GM12865 (cell line): ENCODE measurements at regions not wholly inside any gene's neighbourhood (a gene's known extent, or its start where the extent isn't known, plus 50 kb on each side); places are given as distances from the start of the nearest gene placed in this dataset.
A peak's percentile ranks its signal among the peaks of the same experiment; 100 is the strongest.
"Not testable (repeated sequence)": the region's sequence is repeated elsewhere in the genome, so short reads cannot be mapped to it uniquely, and the experiment has no call there.

Experiments used
- DNase-seq: peaks from one replicate; pipeline ENCODE4 v3.0.0; 2010; ENCODE audit warnings: low read depth
- H3K4me3 ChIP-seq: 2 replicates; pipeline ENCODE4 v1.5.1; 2011; ENCODE audit warnings: mild to moderate bottlenecking, low read depth, low read length, control low read depth
- CTCF ChIP-seq: IDR thresholded peaks from 2 replicates; pipeline ENCODE4 v1.5.1; 2011; ENCODE audit warnings: low read length, control low read depth, low read depth, inconsistent platforms; ENCODE audit not compliant: insufficient read depth; ENCODE audit errors: missing control alignments

DNA sequence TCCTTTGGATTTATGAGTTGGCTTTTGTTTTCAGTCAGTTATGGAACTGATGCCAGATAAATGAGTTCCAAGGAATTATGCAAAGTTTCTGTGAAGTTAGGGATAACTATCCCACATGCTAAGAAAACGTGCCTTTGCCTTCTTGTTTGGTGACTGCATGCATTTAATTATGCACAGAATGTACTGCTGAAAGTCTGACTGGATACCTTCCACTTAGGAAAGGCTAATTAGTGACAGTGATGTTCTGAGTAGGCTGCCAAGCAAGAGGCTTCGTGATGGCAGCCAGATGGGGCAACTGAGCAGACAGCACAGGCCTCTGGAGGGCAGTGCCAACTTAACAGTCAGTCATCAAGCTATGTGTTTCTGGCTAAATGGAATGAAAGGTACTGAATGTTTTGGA lies 289.9 kb downstream of the CD109 start:
- H3K4me3 ChIP-seq: no peak overlapping the region
- no peak for TF ChIP-seq CTCF
- DNase-seq: peak; percentile 1

DNA sequence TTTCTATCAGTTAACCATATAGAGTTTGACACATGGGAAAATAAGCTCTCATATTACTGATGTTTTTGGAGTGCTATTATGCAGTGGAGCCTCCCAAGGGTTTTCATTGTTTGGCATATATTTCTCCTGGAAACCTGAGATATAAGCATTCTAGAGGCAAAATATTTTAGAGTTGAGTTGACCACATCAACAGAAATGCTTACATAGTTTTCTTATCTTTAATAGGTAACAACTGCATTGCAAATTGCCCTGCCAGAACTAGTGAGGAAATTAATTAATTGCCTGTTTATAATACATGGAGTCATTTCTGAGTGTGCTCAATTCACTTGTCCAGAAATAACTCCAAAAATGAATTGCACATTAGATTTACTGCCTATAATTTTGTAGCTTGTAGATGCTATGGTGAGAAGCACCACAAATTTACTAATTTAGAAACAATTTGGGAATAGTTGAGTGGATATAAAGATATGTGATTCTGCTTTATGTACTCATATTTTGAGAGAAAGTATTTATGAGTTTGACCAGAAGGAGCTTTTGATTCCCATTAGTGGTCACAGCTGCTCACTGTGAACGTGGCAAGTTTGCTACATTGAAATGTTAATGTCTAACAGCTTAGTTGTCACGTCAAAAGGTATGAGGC lies 288.7 kb downstream of the CD109 start:
- no peak for DNase-seq
- no peak overlapping the region for H3K4me3 ChIP-seq
- no peak for TF ChIP-seq CTCF

- no peak overlapping the region for H3K4me3 ChIP-seq
- no peak for DNase-seq
- TF ChIP-seq CTCF: no peak
These were observed 287.4 kb downstream of the CD109 start for GRCh38 chr6:73983367-73983766.

- DNase-seq: no peak
- no peak overlapping the region for H3K4me3 ChIP-seq
- TF ChIP-seq CTCF: no peak
These were observed 284.1 kb downstream of the CD109 start for GRCh38 chr6:73980096-73980495.

GRCh38 chr6:73978330-73978729 lies 282.3 kb downstream of the CD109 start:
- no peak overlapping the region for H3K4me3 ChIP-seq
- DNase-seq: no peak
- no peak for TF ChIP-seq CTCF

GRCh38 chr6:73972518-73972917 lies 276.5 kb downstream of the CD109 start:
- not testable (repeated sequence) for H3K4me3 ChIP-seq, DNase-seq

DNA sequence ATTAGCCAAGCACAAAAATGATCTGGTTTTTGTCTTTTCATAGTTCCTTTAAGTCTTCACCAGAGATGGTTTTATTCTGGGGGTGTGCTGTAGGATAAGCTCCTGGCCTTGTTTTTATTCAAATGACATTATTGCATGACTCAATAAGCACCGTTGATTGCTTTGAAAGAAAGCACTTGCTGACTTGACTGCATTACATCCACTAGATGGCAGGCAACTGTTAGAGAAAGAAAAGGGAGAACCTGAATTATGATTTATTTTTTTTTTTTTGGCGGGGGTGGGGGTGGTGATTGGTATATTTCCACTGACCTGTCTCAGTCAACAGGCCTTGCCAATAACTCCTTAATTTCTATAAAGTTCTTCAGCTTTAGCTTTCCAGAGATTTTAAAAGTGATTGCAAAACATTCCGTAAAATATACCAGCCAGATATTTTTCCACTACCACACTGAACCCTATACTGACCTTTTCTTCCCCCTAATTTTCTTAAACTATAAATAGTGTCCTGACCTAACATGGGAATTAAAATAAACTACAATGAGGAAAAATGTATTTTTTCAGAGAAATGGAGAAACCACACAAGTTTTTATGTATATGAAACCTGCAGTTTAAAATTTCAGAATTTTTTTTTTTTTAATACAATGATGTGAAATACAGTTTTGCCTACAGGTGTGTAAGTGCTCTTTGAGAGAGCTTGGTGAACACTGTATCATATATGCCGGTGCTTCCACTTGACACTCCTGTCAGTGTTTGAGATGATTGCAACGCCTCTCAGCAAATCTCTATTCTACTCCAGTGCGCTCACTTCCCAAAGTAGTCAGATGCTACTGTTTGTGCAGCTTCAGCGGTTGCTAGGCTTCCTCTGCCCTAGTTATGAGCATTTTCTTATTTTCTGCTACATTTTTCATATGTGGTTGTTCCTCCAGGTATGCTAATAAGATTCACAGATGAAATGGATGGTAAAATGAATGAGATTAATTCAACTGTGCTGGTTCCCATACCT lies 274.3 kb downstream of the CD109 start:
- DNase-seq: peak; percentile 27
- H3K4me3 ChIP-seq: no peak overlapping the region
- TF ChIP-seq CTCF: peak; percentile 36
